IMR-90 (cell line): ENCODE measurements at regions not wholly inside any gene's neighbourhood (a gene's known extent, or its start where the extent isn't known, plus 50 kb on each side); places are given as distances from the start of the nearest gene placed in this dataset.

ENCODE experiments used
- ATAC-seq: fragments of 200-7000 bp; cut with Tn5 transposase; 2 replicates; pipeline ENCODE4 v1.9.1; 2020; ENCODE audit warnings: low read depth, mild to moderate bottlenecking, moderate library complexity
- BruUV-seq: library from RNA; stranded (reverse); fragments of 400-500 nt; replicated peaks from 2 replicates; lab custom pipeline; 2021; lab: Mats Ljungman, UMichigan
- CTCF ChIA-PET: fragments of 300-600 bp; formaldehyde crosslinking; extraction: SDS; loops from one replicate; lab custom pipeline; 2021; ENCODE audit warnings: antibody characterized with exemption; lab: Yijun Ruan, JAX
- POLR2A ChIA-PET: fragments of 300-600 bp; sonication (Branson Sonifier 250); formaldehyde crosslinking; loops from one replicate; lab custom pipeline; 2022; ENCODE audit warnings: antibody characterized with exemption; ENCODE audit not compliant: unreplicated experiment; lab: Charles Lee
- DNase-seq: peaks from one replicate; pipeline ENCODE4 v3.0.0; 2013
- H2AFZ ChIP-seq: replicated peaks from 2 replicates; pipeline ENCODE3; 2013; ENCODE audit warnings: low read length, mild to moderate bottlenecking; ENCODE audit not compliant: poor library complexity
- H2AK5ac ChIP-seq: 2 replicates; pipeline ENCODE4 v1.6.1; 2013; ENCODE audit warnings: low read depth, low read length, inconsistent platforms
- H2AK9ac ChIP-seq: replicated peaks from 2 replicates; pipeline ENCODE3; 2013; ENCODE audit warnings: mild to moderate bottlenecking, low read depth, low read length, moderate library complexity; ENCODE audit not compliant: poor library complexity
- H2BK120ac ChIP-seq: 2 replicates; pipeline ENCODE4 v1.6.1; 2013; ENCODE audit warnings: low read depth, low read length, inconsistent platforms
- H2BK15ac ChIP-seq: 3 replicates; pipeline ENCODE4 v1.6.1; 2013; ENCODE audit warnings: low read depth, low read length, inconsistent platforms
- H2BK20ac ChIP-seq: 2 replicates; pipeline ENCODE4 v1.6.1; 2013; ENCODE audit warnings: low read depth, mild to moderate bottlenecking, inconsistent platforms, low read length, moderate library complexity
- H2BK5ac ChIP-seq: 2 replicates; pipeline ENCODE4 v1.6.1; 2013; ENCODE audit warnings: mild to moderate bottlenecking, low read depth, low read length, inconsistent platforms; ENCODE audit not compliant: poor library complexity, severe bottlenecking
- H3K14ac ChIP-seq: replicated peaks from 2 replicates; pipeline ENCODE4 v1.6.1; 2013; ENCODE audit warnings: low read depth, low read length, inconsistent platforms
- H3K18ac ChIP-seq: 2 replicates; pipeline ENCODE4 v1.6.1; 2013; ENCODE audit warnings: low read depth, low read length, control low read depth
- H3K23ac ChIP-seq: 2 replicates; pipeline ENCODE4 v1.6.1; 2013; ENCODE audit warnings: low read depth, low read length, inconsistent platforms
- H3K27ac ChIP-seq: 2 replicates; pipeline ENCODE4 v1.5.1; 2013; ENCODE audit warnings: mild to moderate bottlenecking, control low read depth, low read length; ENCODE audit not compliant: insufficient read depth
- H3K27me3 ChIP-seq: 2 replicates; pipeline ENCODE4 v1.6.1; 2013; ENCODE audit warnings: low read length; ENCODE audit not compliant: control insufficient read depth, insufficient read depth
- H3K36me3 ChIP-seq: 2 replicates; pipeline ENCODE4 v1.6.1; 2013; ENCODE audit warnings: low read length, mixed read lengths; ENCODE audit not compliant: control insufficient read depth, insufficient read depth
- H3K4ac ChIP-seq: 2 replicates; pipeline ENCODE4 v1.6.1; 2013; ENCODE audit warnings: low read depth, low read length, inconsistent platforms
- H3K4me1 ChIP-seq: 2 replicates; pipeline ENCODE4 v1.6.1; 2013; ENCODE audit warnings: low read length, mixed read lengths; ENCODE audit not compliant: control insufficient read depth, insufficient read depth
- H3K4me2 ChIP-seq: 2 replicates; pipeline ENCODE4 v1.6.1; 2013; ENCODE audit warnings: low read depth, mild to moderate bottlenecking, control low read depth, low read length, moderate library complexity
- H3K4me3 ChIP-seq: 2 replicates; pipeline ENCODE4 v1.5.1; 2013; ENCODE audit warnings: low read depth, mild to moderate bottlenecking, control low read depth, low read length, moderate library complexity; ENCODE audit not compliant: insufficient read depth
- H3K56ac ChIP-seq: 2 replicates; pipeline ENCODE4 v1.6.1; 2013; ENCODE audit warnings: low read length, inconsistent platforms; ENCODE audit not compliant: insufficient read depth; ENCODE audit errors: extremely low read depth
- H3K79me1 ChIP-seq, 2 experiments: 2 replicates each; pipeline ENCODE4 v1.6.1; 2013; ENCODE audit warnings: low read length in 2 of 2, inconsistent platforms in 1 of 2, low read depth in 1 of 2
- H3K9ac ChIP-seq: 2 replicates; pipeline ENCODE4 v1.6.1; 2013; ENCODE audit warnings: low read depth, low read length, control low read depth
- H3K9me1 ChIP-seq: 2 replicates; pipeline ENCODE4 v1.6.1; 2013; ENCODE audit warnings: low read length, inconsistent platforms; ENCODE audit not compliant: insufficient read depth
- H3K9me3 ChIP-seq: 2 replicates; pipeline ENCODE4 v1.6.1; 2013; ENCODE audit warnings: low read length; ENCODE audit not compliant: control insufficient read depth, insufficient read depth
- H4K20me1 ChIP-seq: 2 replicates; pipeline ENCODE4 v1.6.1; 2013; ENCODE audit warnings: low read length, inconsistent platforms; ENCODE audit not compliant: insufficient read depth
- H4K5ac ChIP-seq: 2 replicates; pipeline ENCODE4 v1.6.1; 2013; ENCODE audit warnings: mild to moderate bottlenecking, low read depth, low read length, control low read depth
- H4K8ac ChIP-seq, 2 experiments: 2 replicates each; pipeline ENCODE4 v1.6.1; 2013; ENCODE audit warnings: low read depth in 2 of 2, low read length in 2 of 2, control low read depth in 1 of 2, inconsistent platforms in 1 of 2
- H4K91ac ChIP-seq: 2 replicates; pipeline ENCODE4 v1.6.1; 2013; ENCODE audit warnings: low read depth, low read length, inconsistent platforms; ENCODE audit not compliant: insufficient read depth
- BHLHE40 ChIP-seq: fragments of 150-350 bp; IDR thresholded peaks from 2 replicates; pipeline ENCODE4 v1.6.1; 2016; ENCODE audit warnings: mild to moderate bottlenecking, low read depth, low read length
- CHD1 ChIP-seq: IDR thresholded peaks from 2 replicates; pipeline ENCODE4 v1.6.1; 2012; ENCODE audit warnings: low read depth, low read length, improper control_type of control experiment
- CTCF ChIP-seq: conservative IDR thresholded peaks from 2 replicates; pipeline ENCODE4 v1.5.1; 2012; ENCODE audit warnings: mild to moderate bottlenecking, low read depth, low read length, improper control_type of control experiment
- ELK1 ChIP-seq: fragments of 150-350 bp; IDR thresholded peaks from 2 replicates; pipeline ENCODE4 v1.6.1; 2016; ENCODE audit warnings: low read depth, mild to moderate bottlenecking, low read length, moderate library complexity, borderline replicate concordance
- MAFK ChIP-seq: IDR thresholded peaks from 2 replicates; pipeline ENCODE4 v1.6.1; 2012; ENCODE audit warnings: low read depth, low read length, improper control_type of control experiment
- MAZ ChIP-seq: IDR thresholded peaks from 2 replicates; pipeline ENCODE4 v1.6.1; 2012; ENCODE audit warnings: low read depth, mild to moderate bottlenecking, low read length, improper control_type of control experiment, moderate library complexity, borderline replicate concordance
- MXI1 ChIP-seq: IDR thresholded peaks from 2 replicates; pipeline ENCODE4 v1.6.1; 2012; ENCODE audit warnings: low read depth, mild to moderate bottlenecking, low read length, moderate library complexity, borderline replicate concordance
- NFE2L2 ChIP-seq: fragments of 150-350 bp; IDR thresholded peaks from 2 replicates; pipeline ENCODE4 v1.6.1; 2016; ENCODE audit warnings: low read depth, mild to moderate bottlenecking, low read length
- POLR2A ChIP-seq: IDR thresholded peaks from 2 replicates; pipeline ENCODE4 v1.6.1; 2012; ENCODE audit warnings: mild to moderate bottlenecking, low read depth, low read length
- RAD21 ChIP-seq: IDR thresholded peaks from 2 replicates; pipeline ENCODE4 v1.6.1; 2012; ENCODE audit warnings: low read length, improper control_type of control experiment
- RCOR1 ChIP-seq: IDR thresholded peaks from 2 replicates; pipeline ENCODE4 v1.6.1; 2012; ENCODE audit warnings: mild to moderate bottlenecking, low read length, improper control_type of control experiment; ENCODE audit not compliant: insufficient replicate concordance
- RFX5 ChIP-seq: IDR thresholded peaks from 2 replicates; pipeline ENCODE4 v1.8.0; 2012; ENCODE audit warnings: low read depth, mild to moderate bottlenecking, low read length, moderate library complexity
- SMC3 ChIP-seq: fragments of 150-350 bp; IDR thresholded peaks from 2 replicates; pipeline ENCODE4 v1.6.1; 2016; ENCODE audit warnings: low read depth, mild to moderate bottlenecking, antibody characterized with exemption, low read length, moderate library complexity
- WGBS, 2 experiments: methylation state at CpG; one replicate each; pipeline versions ENCODE4 v1.1.5 to v1.1.7; 2013; ENCODE audit warnings: missing lambda C conversion rate in 2 of 2; ENCODE audit not compliant: insufficient read length in 1 of 2; ENCODE audit errors: extremely low coverage in 2 of 2; 5-methylcytosine and 5-hydroxymethylcytosine counted together
- dilution Hi-C: fragments of 300-500 bp; cut with HindIII; formaldehyde crosslinking; loops from one replicate; pipeline ENCODE4 v1.14.3; 2018; ENCODE audit warnings: low sequenced_read_pairs; ENCODE audit not compliant: unreplicated experiment
- in situ Hi-C: fragments of 300-500 bp; cut with MboI; formaldehyde crosslinking; loops from 3 replicates; pipeline ENCODE4 v1.14.3; 2019; ENCODE audit warnings: low sequenced_read_pairs, inconsistent platforms, mixed read lengths
- intact Hi-C: fragments of 100-400 bp; cut with micrococcal nuclease; formaldehyde crosslinking; loops from 2 replicates; pipeline ENCODE4 v1.10.0; 2022
- TF ChIP-seq, protein P1 (sequence below): fragments of 150-350 bp; IDR thresholded peaks from 2 replicates; pipeline ENCODE4 v1.6.1; 2017; ENCODE audit warnings: mild to moderate bottlenecking, antibody characterized with exemption, low read length, low read depth

DNA sequence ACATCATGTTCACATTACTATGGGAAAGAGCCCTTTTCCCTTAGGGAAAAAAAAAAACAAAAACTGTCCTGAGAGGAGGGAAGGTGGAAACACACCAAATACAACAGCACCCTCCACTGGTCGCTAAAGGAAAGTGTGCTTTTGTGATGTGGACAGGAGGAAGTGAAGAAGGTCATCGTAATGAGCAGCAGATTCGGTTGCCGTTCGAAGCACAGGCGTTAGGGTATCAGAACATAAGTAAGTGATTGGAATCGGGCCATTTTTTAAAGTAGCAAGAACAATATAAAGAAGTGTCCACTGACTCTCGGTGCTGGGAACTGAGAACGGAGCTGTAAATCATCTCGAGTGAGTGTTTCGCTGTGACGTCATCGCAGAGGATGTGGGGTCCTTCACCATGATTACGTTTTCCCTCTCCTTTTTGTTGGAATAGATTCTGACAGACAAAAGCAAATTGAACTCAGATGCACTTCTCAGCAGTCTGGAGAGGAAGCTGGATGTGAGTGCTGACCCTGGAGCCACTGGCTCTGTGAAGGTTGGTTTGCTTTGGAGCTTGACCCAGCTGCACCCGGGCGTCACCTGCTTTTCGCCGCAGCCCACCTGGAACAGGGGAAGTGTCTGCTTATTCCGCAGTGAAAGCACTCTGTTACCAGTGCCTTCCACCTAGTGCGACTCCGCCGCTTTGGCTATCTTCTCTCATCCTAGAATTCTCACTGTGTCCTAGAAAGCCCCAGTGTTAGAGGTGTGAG, 203.6 kb upstream of the GMDS start:
- intact Hi-C loops = loop anchor here (1.0 to 10.0 kb wide), 8 partner anchors 96 to 853 kb away; no protein-coding TSS in a partner anchor
- Histone ChIP-seq H2AK9ac (no peak overlapping the region), H3K79me1 (no peaks in the 10 kb centered on the region), H2BK120ac (peak overlapping the region; percentile 85), H4K8ac (peak overlapping the region in 1 of 2 experiments; percentile 65; a peak in 2 of 4 replicates), H2BK15ac (0 out of 3 replicates have a peak overlapping the region, but pooled peaks have one; percentile 3), H2AFZ (peak overlapping the region; percentile 87), H4K20me1 (no peaks in the 10 kb centered on the region), H4K5ac (peak overlapping the region; percentile 26; the same call in 1 of the 2 replicates), H2AK5ac (peak overlapping the region; percentile 6; the same call in 1 of the 2 replicates), H3K27me3 (no peaks in the 10 kb centered on the region; the same call in 1 of the 2 replicates), H4K91ac (no peak overlapping the region), H3K14ac (peak overlapping the region; percentile 41), H3K9ac (peak overlapping the region; percentile 56), H3K4me2 (peak overlapping the region; percentile 92), H2BK5ac (no peak overlapping the region), H3K56ac (no peak overlapping the region; the same call in 1 of the 2 replicates), H2BK20ac (peak overlapping the region; percentile 45; the same call in 1 of the 2 replicates), H3K9me1 (no peaks in the 10 kb centered on the region), H3K4me3 (peak overlapping the region; percentile 50), H3K23ac (peak overlapping the region; percentile 30; the same call in 1 of the 2 replicates), H3K4me1 (peaks cover 4% of the 10 kb centered on the region; the same call in 1 of the 2 replicates), H3K18ac (peak overlapping the region; percentile 40), H3K9me3 (no peaks in the 10 kb centered on the region), H3K4ac (peak overlapping the region; percentile 1), H3K27ac (no peak overlapping the region), H3K36me3 (no peaks in the 10 kb centered on the region)
- in situ Hi-C loops = no loop called here
- peak; percentile 95 for ATAC-seq
- no TSS peak for BruUV-seq
- 10% methylated on average over 12 of the region's 22 CpGs; no CpG with 5 or more reads in 1 of the 2 experiments for WGBS, 2 experiments
- DNase-seq = peak; percentile 89
- ChIA-PET CTCF (interaction anchor here (0.5 to 1.5 kb wide), 16 partner anchors 9 to 853 kb away, joined by 3 to 6 read pairs (median 3); no protein-coding TSS in a partner anchor), POLR2A (no interaction called here)
- dilution Hi-C loops = no loop called here
- TF ChIP-seq BHLHE40 (no peak), CHD1 (no peak), MXI1 (no peak), RFX5 (no peak), POLR2A (no peak), SMC3 (peak; percentile 88), RCOR1 (no peak), CTCF (peak; percentile 89), NFE2L2 (no peak), MAFK (no peak), ELK1 (no peak), MAZ (no peak), RAD21 (peak; percentile 95)
- TF ChIP-seq, protein P1, sequence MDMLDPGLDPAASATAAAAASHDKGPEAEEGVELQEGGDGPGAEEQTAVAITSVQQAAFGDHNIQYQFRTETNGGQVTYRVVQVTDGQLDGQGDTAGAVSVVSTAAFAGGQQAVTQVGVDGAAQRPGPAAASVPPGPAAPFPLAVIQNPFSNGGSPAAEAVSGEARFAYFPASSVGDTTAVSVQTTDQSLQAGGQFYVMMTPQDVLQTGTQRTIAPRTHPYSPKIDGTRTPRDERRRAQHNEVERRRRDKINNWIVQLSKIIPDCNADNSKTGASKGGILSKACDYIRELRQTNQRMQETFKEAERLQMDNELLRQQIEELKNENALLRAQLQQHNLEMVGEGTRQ = no peak
